Stimulated activated naive B cell treated with anti-CD40 and anti-IgM and Interleukin-4, amounts not matched to agents 10 μg/mL and 1 μg/mL and 100 μg/mL, for 72 hours (primary cell): ENCODE measurements at regions not wholly inside any gene's neighbourhood (a gene's known extent, or its start where the extent isn't known, plus 50 kb on each side); places are given as distances from the start of the nearest gene placed in this dataset.
A peak's percentile ranks its signal among the peaks of the same experiment; 100 is the strongest.

Source experiments
- ATAC-seq, 2 donors: fragments of 150-1000 bp; cut with Tn5 transposase; replicated peaks; 2 replicates each; pipeline ENCODE4 v1.10.0; 2021; ENCODE audit warnings: moderate library complexity in 1 of 2
- DNase-seq: peaks from one replicate; pipeline ENCODE4 v3.0.0; 2021
- H3K27ac Mint-ChIP-seq: one replicate; pipeline ENCODE4 v1.8.0; 2022; ENCODE audit warnings: mild to moderate bottlenecking, mixed read lengths
- H3K27me3 Mint-ChIP-seq, 2 donors: one replicate each; pipeline ENCODE4 v1.8.0; 2022; ENCODE audit warnings: mixed read lengths in 2 of 2
- H3K36me3 Mint-ChIP-seq, 2 donors: one replicate each; pipeline ENCODE4 v1.8.0; 2022; ENCODE audit warnings: mixed read lengths in 2 of 2, mild to moderate bottlenecking in 1 of 2
- H3K4me1 Mint-ChIP-seq, 2 donors: one replicate each; pipeline ENCODE4 v1.8.0; 2022; ENCODE audit warnings: mixed read lengths in 2 of 2, mild to moderate bottlenecking in 1 of 2
- H3K4me3 Mint-ChIP-seq, 2 donors: one replicate each; pipeline ENCODE4 v1.8.0; 2022; ENCODE audit warnings: mild to moderate bottlenecking in 2 of 2, mixed read lengths in 2 of 2, moderate library complexity in 1 of 2
- H3K9me3 Mint-ChIP-seq, 2 donors: one replicate each; pipeline ENCODE4 v1.8.0; 2022; ENCODE audit warnings: mixed read lengths in 2 of 2, mild to moderate bottlenecking in 1 of 2

DNA sequence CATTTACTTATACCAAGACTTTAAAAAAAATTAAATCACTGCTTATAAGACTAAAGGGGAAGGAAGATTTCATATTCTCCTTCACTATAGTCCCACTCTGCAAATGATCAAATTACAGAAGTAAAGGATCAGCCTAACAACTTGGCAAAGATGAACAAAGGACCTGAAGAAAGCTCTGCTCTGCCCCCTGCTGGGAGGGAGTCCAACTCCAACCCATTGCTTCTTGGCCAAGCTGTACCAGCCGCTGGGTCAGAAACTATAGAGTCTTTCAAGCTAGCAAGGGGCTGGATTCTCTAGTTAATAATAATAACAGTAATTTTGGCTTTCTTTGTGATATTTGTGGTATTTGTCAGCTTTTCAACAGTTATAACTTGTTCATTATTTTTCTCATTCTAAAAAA is 927.0 kb upstream of the CRIM1 start:
- Mint-ChIP-seq H3K36me3 (no peaks in the 10 kb centered on the region), H3K27ac (no peak overlapping the region), H3K27me3 (no peaks in the 10 kb centered on the region), H3K4me1 (peaks cover 0 to 2% of the 10 kb centered on the region in 2 donors), H3K4me3 (no peak overlapping the region), H3K9me3 (no peaks in the 10 kb centered on the region)
- peak; percentile 38 to 56 for ATAC-seq
- DNase-seq: no peak

DNA sequence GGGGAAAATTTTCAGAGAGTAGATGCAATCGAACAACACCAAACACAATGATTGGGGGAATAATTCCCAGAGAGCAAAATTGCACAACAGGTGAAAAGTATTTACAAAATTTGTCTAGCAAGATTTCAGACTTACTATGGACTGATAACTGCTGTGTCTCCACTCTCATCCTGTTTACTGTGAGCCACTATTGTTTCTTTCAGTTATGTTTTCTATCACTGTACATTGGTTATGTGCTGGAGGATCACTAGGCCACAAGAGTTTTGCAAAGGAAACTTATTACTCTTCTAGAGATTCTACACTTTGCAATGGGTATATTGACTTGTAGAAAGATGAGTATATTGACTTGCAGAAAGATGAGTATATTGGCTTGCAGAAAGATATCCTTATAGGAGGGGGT is 934.1 kb upstream of the CRIM1 start:
- peaks cover 3% of the 10 kb centered on the region in 2 donors for H3K9me3 Mint-ChIP-seq
- DNase-seq (no peak), ATAC-seq (no peak)
- H3K4me3 Mint-ChIP-seq: no peak overlapping the region
- H3K27ac Mint-ChIP-seq: no peak overlapping the region
- H3K27me3 Mint-ChIP-seq: no peaks in the 10 kb centered on the region
- H3K4me1 Mint-ChIP-seq: no peaks in the 10 kb centered on the region
- H3K36me3 Mint-ChIP-seq: no peaks in the 10 kb centered on the region

DNA sequence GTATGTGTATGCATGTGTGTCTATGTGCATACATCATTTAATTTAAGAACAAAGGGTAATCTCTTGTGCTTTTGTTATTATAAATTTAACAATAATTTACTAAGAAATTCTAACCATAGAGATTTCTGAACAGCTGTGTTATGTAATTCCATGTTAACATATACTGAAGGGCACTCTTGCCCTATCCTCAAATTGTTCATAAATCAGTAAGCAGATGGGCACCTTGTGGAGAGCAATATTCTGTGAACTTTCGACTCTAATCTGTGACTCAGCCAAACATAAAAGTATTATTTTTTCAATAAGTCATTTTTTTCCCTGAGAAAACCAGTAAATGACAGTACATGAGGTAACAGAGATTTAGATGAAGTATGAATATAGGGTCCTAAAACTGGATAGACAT is 938.3 kb upstream of the CRIM1 start:
- Mint-ChIP-seq H3K4me1 (no peaks in the 10 kb centered on the region), H3K4me3 (no peak overlapping the region), H3K36me3 (no peaks in the 10 kb centered on the region), H3K9me3 (peaks cover 0 to 3% of the 10 kb centered on the region in 2 donors), H3K27ac (no peak overlapping the region), H3K27me3 (no peaks in the 10 kb centered on the region)
- no peak for DNase-seq
- ATAC-seq: no peak

DNA sequence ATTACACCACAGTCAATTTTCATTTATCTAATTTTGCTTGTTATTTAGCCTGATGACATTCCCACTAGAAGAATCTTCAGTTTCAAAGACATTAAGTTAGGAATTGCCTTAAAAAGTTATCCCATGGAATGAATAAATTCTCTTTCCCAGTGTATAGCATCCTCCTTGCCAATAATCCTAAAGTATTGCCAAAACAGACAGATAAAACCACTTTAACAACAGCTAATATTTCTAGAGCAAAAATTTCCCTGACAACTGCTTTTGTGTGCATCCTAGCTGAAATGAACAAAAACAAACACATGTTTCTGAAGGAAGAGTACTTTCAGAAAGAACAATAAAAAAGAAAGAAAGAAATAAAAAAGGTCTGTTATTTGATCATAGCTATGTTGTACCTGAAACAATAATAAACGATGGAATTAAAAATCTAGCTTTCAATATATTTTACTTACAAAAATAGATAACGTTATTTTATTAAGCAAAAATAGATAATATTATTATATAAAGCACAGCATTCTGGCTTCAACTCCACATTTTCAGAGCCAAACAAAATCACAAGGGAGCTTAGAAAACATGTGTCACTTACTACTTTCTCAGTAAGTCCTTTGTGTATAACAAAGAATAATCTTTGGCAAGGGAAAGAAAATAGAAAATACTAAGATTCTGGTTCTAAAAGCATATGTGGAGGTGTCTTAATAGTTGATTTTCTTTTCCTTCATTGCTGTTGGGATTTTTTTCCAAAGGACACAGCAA is 939.0 kb upstream of the CRIM1 start:
- Mint-ChIP-seq H3K27me3 (no peaks in the 10 kb centered on the region), H3K9me3 (peaks cover 0 to 3% of the 10 kb centered on the region in 2 donors), H3K27ac (no peak overlapping the region), H3K4me3 (no peak overlapping the region), H3K4me1 (no peaks in the 10 kb centered on the region), H3K36me3 (no peaks in the 10 kb centered on the region)
- ATAC-seq (no peak), DNase-seq (no peak)

- no peak for DNase-seq
- no peaks in the 10 kb centered on the region for H3K27me3 Mint-ChIP-seq
- H3K36me3 Mint-ChIP-seq: no peaks in the 10 kb centered on the region
- peaks cover 0 to 3% of the 10 kb centered on the region in 2 donors for H3K9me3 Mint-ChIP-seq
- no peak overlapping the region for H3K4me3 Mint-ChIP-seq
- H3K27ac Mint-ChIP-seq: no peak overlapping the region
- no peak for ATAC-seq
- H3K4me1 Mint-ChIP-seq: no peaks in the 10 kb centered on the region
These were observed 939.6 kb upstream of the CRIM1 start for GRCh38 chr2:35415942-35416341.

DNA sequence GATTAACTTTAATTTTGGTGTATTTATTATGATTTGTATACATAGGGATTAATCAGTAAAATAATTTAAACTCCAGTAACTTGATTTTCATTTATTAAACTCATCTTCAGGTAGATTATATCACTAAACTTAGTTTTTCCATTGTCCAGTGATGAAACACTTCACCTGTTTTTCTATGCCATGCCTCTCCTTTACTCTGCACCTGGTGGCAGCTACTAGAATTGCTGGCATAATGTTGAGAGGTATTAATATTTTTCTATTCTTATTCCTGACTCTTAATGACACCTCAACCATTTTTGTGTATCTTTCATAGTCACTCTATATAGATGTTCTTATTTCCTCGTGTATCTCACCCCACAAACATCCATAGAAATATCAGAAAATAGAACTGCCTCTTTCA is 940.3 kb upstream of the CRIM1 start:
- Mint-ChIP-seq H3K9me3 (peaks cover 0 to 3% of the 10 kb centered on the region in 2 donors), H3K4me1 (no peaks in the 10 kb centered on the region), H3K27me3 (no peaks in the 10 kb centered on the region), H3K4me3 (no peak overlapping the region), H3K36me3 (no peaks in the 10 kb centered on the region), H3K27ac (no peak overlapping the region)
- ATAC-seq (no peak), DNase-seq (no peak)

- no peak for ATAC-seq
- H3K4me3 Mint-ChIP-seq: no peak overlapping the region
- H3K36me3 Mint-ChIP-seq: no peaks in the 10 kb centered on the region
- no peaks in the 10 kb centered on the region for H3K4me1 Mint-ChIP-seq
- H3K27me3 Mint-ChIP-seq: no peaks in the 10 kb centered on the region
- no peak overlapping the region for H3K27ac Mint-ChIP-seq
- DNase-seq: no peak
- peaks cover 0 to 3% of the 10 kb centered on the region in 2 donors for H3K9me3 Mint-ChIP-seq
These were observed 945.0 kb upstream of the CRIM1 start for GRCh38 chr2:35410431-35411061.

- Mint-ChIP-seq H3K4me3 (no peak overlapping the region), H3K27ac (no peak overlapping the region)
- no peak for DNase-seq
These were observed 945.8 kb upstream of the CRIM1 start for GRCh38 chr2:35409762-35410161.

GRCh38 chr2:35408320-35408719 is 947.3 kb upstream of the CRIM1 start:
- DNase-seq (no peak), ATAC-seq (no peak)
- H3K27me3 Mint-ChIP-seq: no peaks in the 10 kb centered on the region
- no peak overlapping the region for H3K4me3 Mint-ChIP-seq
- no peaks in the 10 kb centered on the region for H3K4me1 Mint-ChIP-seq
- no peaks in the 10 kb centered on the region for H3K36me3 Mint-ChIP-seq
- no peaks in the 10 kb centered on the region for H3K9me3 Mint-ChIP-seq
- no peak overlapping the region for H3K27ac Mint-ChIP-seq

More at GRCh38 chr2:35409762-35410161, 945.8 kb upstream of the CRIM1 start:
- ATAC-seq: no peak
- Mint-ChIP-seq H3K4me1 (no peaks in the 10 kb centered on the region), H3K36me3 (no peaks in the 10 kb centered on the region), H3K27me3 (no peaks in the 10 kb centered on the region), H3K9me3 (peaks cover 0 to 3% of the 10 kb centered on the region in 2 donors)

GRCh38 chr2:35391736-35392442 is 963.7 kb upstream of the CRIM1 start:
- DNase-seq (no peak), ATAC-seq (no peak)
- Mint-ChIP-seq H3K27me3 (no peaks in the 10 kb centered on the region), H3K36me3 (no peaks in the 10 kb centered on the region), H3K27ac (no peak overlapping the region), H3K4me3 (no peak overlapping the region), H3K4me1 (no peaks in the 10 kb centered on the region), H3K9me3 (peaks cover 0 to 1% of the 10 kb centered on the region in 2 donors)

- Mint-ChIP-seq H3K4me1 (no peaks in the 10 kb centered on the region), H3K9me3 (no peaks in the 10 kb centered on the region), H3K36me3 (no peaks in the 10 kb centered on the region), H3K27me3 (no peaks in the 10 kb centered on the region), H3K4me3 (no peak overlapping the region), H3K27ac (no peak overlapping the region)
- ATAC-seq (no peak), DNase-seq (no peak)
These were observed 976.8 kb upstream of the CRIM1 start for GRCh38 chr2:35378791-35379190.

DNA sequence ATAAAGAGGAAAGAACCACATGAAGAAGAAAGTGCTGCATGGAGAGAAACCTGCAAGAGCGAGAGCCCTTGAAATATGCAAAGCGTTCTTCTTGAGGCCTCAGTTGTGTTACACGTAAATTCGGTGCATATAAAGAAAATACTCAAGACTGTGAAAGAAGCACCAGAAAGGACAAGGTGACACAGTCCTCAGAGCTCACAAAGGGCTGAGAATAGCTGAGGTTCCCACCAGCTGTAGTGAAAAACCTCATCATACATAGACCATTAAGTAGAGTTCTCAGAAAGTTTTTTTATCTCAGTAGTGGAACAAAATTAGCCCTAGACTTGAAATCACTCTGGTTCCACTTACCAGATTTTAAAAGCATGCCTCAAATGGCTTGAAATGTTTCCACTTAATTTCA is 980.7 kb upstream of the CRIM1 start:
- ATAC-seq: no peak
- no peak overlapping the region for H3K4me3 Mint-ChIP-seq
- no peaks in the 10 kb centered on the region for H3K27me3 Mint-ChIP-seq
- no peak overlapping the region for H3K27ac Mint-ChIP-seq
- DNase-seq: no peak
- H3K4me1 Mint-ChIP-seq: no peaks in the 10 kb centered on the region
- no peaks in the 10 kb centered on the region for H3K36me3 Mint-ChIP-seq
- no peaks in the 10 kb centered on the region for H3K9me3 Mint-ChIP-seq

DNA sequence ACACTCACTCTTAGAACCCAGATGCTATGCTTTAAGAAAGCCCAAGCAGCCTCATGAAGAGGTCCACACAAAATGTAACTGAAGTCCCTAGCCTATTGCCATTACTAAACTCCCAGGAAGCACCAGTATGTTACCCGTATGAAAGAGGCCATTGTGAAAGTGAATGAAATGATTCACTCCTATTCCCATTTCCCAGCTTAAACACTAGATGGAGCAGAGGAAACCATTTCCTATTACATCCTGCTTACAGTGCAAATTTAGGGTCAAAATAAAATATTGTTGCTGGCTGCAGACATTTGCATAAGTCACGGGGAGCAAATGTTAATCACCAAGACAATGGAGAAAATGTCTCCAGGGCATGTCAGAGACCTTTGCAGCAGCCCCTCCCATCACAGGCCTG is 989.7 kb upstream of the CRIM1 start:
- H3K4me1 Mint-ChIP-seq: no peaks in the 10 kb centered on the region
- H3K27me3 Mint-ChIP-seq: no peaks in the 10 kb centered on the region
- no peaks in the 10 kb centered on the region for H3K36me3 Mint-ChIP-seq
- DNase-seq: no peak
- peaks cover 0 to 2% of the 10 kb centered on the region in 2 donors for H3K9me3 Mint-ChIP-seq
- no peak overlapping the region for H3K27ac Mint-ChIP-seq
- H3K4me3 Mint-ChIP-seq: no peak overlapping the region
- ATAC-seq: no peak

GRCh38 chr2:35356332-35356731 is 999.2 kb upstream of the CRIM1 start:
- ATAC-seq: no peak
- peaks cover 3 to 10% of the 10 kb centered on the region in 2 donors for H3K9me3 Mint-ChIP-seq

GRCh38 chr2:35355056-35355455 is 1000.5 kb upstream of the CRIM1 start:
- Mint-ChIP-seq H3K4me1 (no peaks in the 10 kb centered on the region), H3K9me3 (peaks cover 3 to 9% of the 10 kb centered on the region in 2 donors), H3K36me3 (no peaks in the 10 kb centered on the region), H3K4me3 (no peak overlapping the region), H3K27ac (no peak overlapping the region), H3K27me3 (no peaks in the 10 kb centered on the region)
- DNase-seq (no peak), ATAC-seq (no peak)

More at GRCh38 chr2:35356332-35356731, 999.2 kb upstream of the CRIM1 start:
- no peak overlapping the region for H3K4me3 Mint-ChIP-seq
- no peak for DNase-seq
- H3K27me3 Mint-ChIP-seq: no peaks in the 10 kb centered on the region
- no peaks in the 10 kb centered on the region for H3K4me1 Mint-ChIP-seq
- H3K36me3 Mint-ChIP-seq: no peaks in the 10 kb centered on the region
- H3K27ac Mint-ChIP-seq: no peak overlapping the region
